Tibial nerve (tissue), 4 donors: ENCODE measurements at regions not wholly inside any gene's neighbourhood (a gene's known extent, or its start where the extent isn't known, plus 50 kb on each side); places are given as distances from the start of the nearest gene placed in this dataset.
"Not testable (repeated sequence)": the region's sequence is repeated elsewhere in the genome, so short reads cannot be mapped to it uniquely, and the experiment has no call there.

Experiments
- DNase-seq, 2 donors: peaks; one replicate each; pipeline ENCODE4 v3.0.0-alpha.2; 2019; ENCODE audit warnings: low spot score in 2 of 2
- H3K27ac ChIP-seq, 4 donors: fragments of 200-600 bp; sonication (generic) in 3 of 4; one replicate each; pipeline ENCODE4 v1.5.1; 2017 to 2019; ENCODE audit warnings: mild to moderate bottlenecking in 1 of 4
- H3K27me3 ChIP-seq, 2 donors: fragments of 200-600 bp; sonication (generic) in 1 of 2; one replicate each; pipeline versions ENCODE4 v1.5.1 to v1.6.0; 2017 to 2019
- H3K36me3 ChIP-seq, 3 donors: fragments of 200-600 bp; sonication (generic); one replicate each; pipeline ENCODE4 v1.5.1; 2018 to 2019
- H3K4me1 ChIP-seq, 4 donors: fragments of 200-600 bp; sonication (generic) in 3 of 4; one replicate each; pipeline ENCODE4 v1.5.1; 2017 to 2019
- H3K4me3 ChIP-seq, 4 donors: fragments of 200-600 bp; sonication (generic) in 3 of 4; one replicate each; pipeline ENCODE4 v1.5.1; 2017 to 2019; ENCODE audit warnings: mild to moderate bottlenecking in 1 of 4, moderate library complexity in 1 of 4
- H3K9me3 ChIP-seq, 4 donors: fragments of 200-600 bp; sonication (generic) in 3 of 4; one replicate each; pipeline ENCODE4 v1.5.1; 2017 to 2019
- CTCF ChIP-seq, 5 experiments: fragments of 200-600 bp in 3 of 5; fragments of 450-650 bp in 2 of 5; sonication (generic) in 3 of 5; IDR thresholded peaks; one replicate each; pipeline ENCODE4 v1.5.1; 2016 to 2019; ENCODE audit warnings: antibody characterized with exemption in 5 of 5, mild to moderate bottlenecking in 3 of 5, moderate library complexity in 2 of 5
- EP300 ChIP-seq, 2 donors: sonication (generic); formaldehyde crosslinking; IDR thresholded peaks; one replicate each; pipeline ENCODE4 v1.6.1; 2017; ENCODE audit warnings: antibody characterized with exemption in 2 of 2, mild to moderate bottlenecking in 1 of 2
- POLR2A ChIP-seq, 2 donors: fragments of 450-650 bp; IDR thresholded peaks; one replicate each; pipeline ENCODE4 v1.6.1; 2017; ENCODE audit warnings: antibody characterized with exemption in 2 of 2, mild to moderate bottlenecking in 2 of 2, moderate library complexity in 2 of 2
- WGBS, 2 donors: methylation state at CpG; one replicate each; pipeline ENCODE4 v1.1.5; 2018; 5-methylcytosine and 5-hydroxymethylcytosine counted together

GRCh38 chr13:37173214-37173613, 67.8 kb upstream of the CSNK1A1L start:
- H3K4me3 ChIP-seq = no peak overlapping the region
- no peak overlapping the region for H3K27ac ChIP-seq
- H3K4me1 ChIP-seq = peaks cover 0 to 12% (median 0%) of the 10 kb centered on the region in 4 donors
- no peaks in the 10 kb centered on the region for H3K9me3 ChIP-seq
- TF ChIP-seq POLR2A (IDR thresholded peaks at IDR 0.05) (no peak), EP300 (IDR thresholded peaks at IDR 0.05) (no peak), CTCF (IDR thresholded peaks at IDR 0.05) (no peak)
- no peaks in the 10 kb centered on the region for H3K27me3 ChIP-seq
- H3K36me3 ChIP-seq = no peaks in the 10 kb centered on the region
- DNase-seq = no peak
- 50 to 57% methylated on average over 3 of the region's 3 CpGs for WGBS, 2 donors

- H3K36me3 ChIP-seq, H3K9me3 ChIP-seq, H3K27me3 ChIP-seq, DNase-seq, H3K27ac ChIP-seq, H3K4me3 ChIP-seq: not testable (repeated sequence)
- peaks cover 0 to 12% (median 0%) of the 10 kb centered on the region in 4 donors for H3K4me1 ChIP-seq
- WGBS, 2 donors = 78% methylated on average over 11 of the region's 11 CpGs
These were observed 66.8 kb upstream of the CSNK1A1L start for GRCh38 chr13:37172226-37172625.

- TF ChIP-seq CTCF (IDR thresholded peaks at IDR 0.05) (no peak), EP300 (IDR thresholded peaks at IDR 0.05) (no peak), POLR2A (IDR thresholded peaks at IDR 0.05) (no peak)
- Histone ChIP-seq H3K9me3 (no peaks in the 10 kb centered on the region), H3K4me1 (no peaks in the 10 kb centered on the region), H3K4me3 (no peak overlapping the region), H3K36me3 (no peaks in the 10 kb centered on the region), H3K27ac (no peak overlapping the region), H3K27me3 (no peaks in the 10 kb centered on the region)
- DNase-seq = no peak
These were observed 63.5 kb upstream of the CSNK1A1L start for GRCh38 chr13:37168926-37169325.

- no peak for TF ChIP-seq EP300 (IDR thresholded peaks at IDR 0.05)
- no peak for TF ChIP-seq POLR2A (IDR thresholded peaks at IDR 0.05)
- TF ChIP-seq CTCF (IDR thresholded peaks at IDR 0.05) = no peak
- no peak overlapping the region for H3K4me3 ChIP-seq
- H3K27me3 ChIP-seq = no peaks in the 10 kb centered on the region
- H3K9me3 ChIP-seq = no peaks in the 10 kb centered on the region
- 64 to 80% methylated on average over 3 of the region's 3 CpGs for WGBS, 2 donors
- no peak for DNase-seq
- H3K27ac ChIP-seq = no peak overlapping the region
- H3K36me3 ChIP-seq = no peaks in the 10 kb centered on the region
- H3K4me1 ChIP-seq = no peaks in the 10 kb centered on the region
These were observed 62.7 kb upstream of the CSNK1A1L start for GRCh38 chr13:37168151-37168550.

DNA sequence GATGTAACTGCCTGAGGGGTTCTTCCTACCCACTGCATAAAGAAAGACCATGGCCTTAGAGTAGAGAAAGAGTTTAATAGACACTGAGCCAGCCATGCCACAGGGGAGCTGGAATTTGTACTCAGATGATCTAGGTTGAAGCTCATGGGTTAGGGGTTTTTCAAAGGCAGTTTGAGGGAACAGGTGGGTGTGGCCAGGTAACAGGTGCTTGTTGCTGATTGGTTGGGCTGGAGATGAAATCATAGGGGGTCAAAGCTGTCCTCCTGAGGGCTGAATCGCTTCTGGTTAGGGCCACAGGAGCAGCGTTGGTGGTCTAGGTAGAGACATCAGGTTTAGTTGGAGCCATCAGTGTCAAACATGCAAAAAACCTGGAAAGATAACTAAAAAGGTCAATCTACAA, 59.2 kb upstream of the CSNK1A1L start:
- no peaks in the 10 kb centered on the region for H3K4me1 ChIP-seq
- no peak overlapping the region for H3K4me3 ChIP-seq
- H3K36me3 ChIP-seq = no peaks in the 10 kb centered on the region
- no peak overlapping the region for H3K27ac ChIP-seq
- H3K27me3 ChIP-seq = no peaks in the 10 kb centered on the region
- 75 to 81% methylated on average over 2 of the region's 2 CpGs for WGBS, 2 donors
- TF ChIP-seq EP300 (IDR thresholded peaks at IDR 0.05) (no peak), CTCF (IDR thresholded peaks at IDR 0.05) (no peak), POLR2A (IDR thresholded peaks at IDR 0.05) (no peak)
- no peak for DNase-seq
- peaks cover 0 to 25% (median 9%) of the 10 kb centered on the region in 4 donors for H3K9me3 ChIP-seq

GRCh38 chr13:37163641-37164265, 58.3 kb upstream of the CSNK1A1L start:
- Histone ChIP-seq H3K36me3 (no peaks in the 10 kb centered on the region), H3K4me1 (no peaks in the 10 kb centered on the region), H3K27me3 (no peaks in the 10 kb centered on the region), H3K27ac (no peak overlapping the region), H3K4me3 (no peak overlapping the region), H3K9me3 (peaks cover 0 to 33% (median 10%) of the 10 kb centered on the region in 4 donors)
- WGBS, 2 donors = 39 to 42% methylated on average over 3 of the region's 3 CpGs
- no peak for DNase-seq
- TF ChIP-seq EP300 (IDR thresholded peaks at IDR 0.05) (no peak), POLR2A (IDR thresholded peaks at IDR 0.05) (no peak), CTCF (IDR thresholded peaks at IDR 0.05) (no peak)
